ENCODE measurements at regions not wholly inside any gene's neighbourhood (a gene's known extent, or its start where the extent isn't known, plus 50 kb on each side); places are given as distances from the start of the nearest gene placed in this dataset.

- no peaks in the 10 kb centered on the region for H3K9me3 ChIP-seq
- TF ChIP-seq CTCF (IDR thresholded peaks at IDR 0.05) (no peak), POLR2A (IDR thresholded peaks at IDR 0.05) (no peak)
- no peak overlapping the region for H3K27ac ChIP-seq
- no peaks in the 10 kb centered on the region for H3K27me3 ChIP-seq
- H3K36me3 ChIP-seq (ENCODE audit: low read depth, missing control alignments), result no peaks in the 10 kb centered on the region
- DNase-seq, result no peak
- H3K4me3 ChIP-seq, result no peak overlapping the region
- 70 to 75% methylated on average over 4 of the region's 4 CpGs for WGBS, 2 donors
- no peaks in the 10 kb centered on the region for H3K4me1 ChIP-seq
- intact Hi-C loops (cut with DNase I; ENCODE audit: low total_unique reads), result no loop called here
Measured at GRCh38 chr16:6929868-6930267, 402.8 kb upstream of the RBFOX1 start.

- Histone ChIP-seq H3K36me3 (ENCODE audit: low read depth, missing control alignments) (no peaks in the 10 kb centered on the region), H3K4me1 (no peaks in the 10 kb centered on the region), H3K27me3 (no peaks in the 10 kb centered on the region), H3K4me3 (no peak overlapping the region), H3K27ac (no peak overlapping the region), H3K9me3 (no peaks in the 10 kb centered on the region)
- TF ChIP-seq CTCF (IDR thresholded peaks at IDR 0.05) (no peak), POLR2A (IDR thresholded peaks at IDR 0.05) (no peak)
- WGBS, 2 donors, result 45 to 52% methylated on average over 7 of the region's 7 CpGs
- no peak for DNase-seq
- intact Hi-C loops (cut with DNase I; ENCODE audit: low total_unique reads), result no loop called here
Measured at GRCh38 chr16:6926762-6927161, 405.9 kb upstream of the RBFOX1 start.

- Histone ChIP-seq H3K36me3 (ENCODE audit: low read depth, missing control alignments) (no peaks in the 10 kb centered on the region), H3K4me1 (no peaks in the 10 kb centered on the region), H3K27me3 (no peaks in the 10 kb centered on the region), H3K27ac (no peak overlapping the region), H3K9me3 (no peaks in the 10 kb centered on the region), H3K4me3 (no peak overlapping the region)
- DNase-seq, result no peak
- TF ChIP-seq CTCF (IDR thresholded peaks at IDR 0.05), result no peak
- no peak for TF ChIP-seq POLR2A (IDR thresholded peaks at IDR 0.05)
- intact Hi-C loops (cut with DNase I; ENCODE audit: low total_unique reads), result no loop called here
- WGBS, 2 donors, result 43 to 66% methylated on average over 6 of the region's 6 CpGs
Measured at GRCh38 chr16:6926341-6926740, 406.3 kb upstream of the RBFOX1 start.

- 83 to 92% methylated on average over 7 of the region's 7 CpGs for WGBS, 2 donors
- no peaks in the 10 kb centered on the region for H3K9me3 ChIP-seq
- TF ChIP-seq CTCF (IDR thresholded peaks at IDR 0.05) (no peak), POLR2A (IDR thresholded peaks at IDR 0.05) (no peak)
- no peaks in the 10 kb centered on the region for H3K4me1 ChIP-seq
- intact Hi-C loops (cut with DNase I; ENCODE audit: low total_unique reads), result no loop called here
- H3K27me3 ChIP-seq, result no peaks in the 10 kb centered on the region
- H3K27ac ChIP-seq, result no peak overlapping the region
- no peaks in the 10 kb centered on the region for H3K36me3 ChIP-seq (ENCODE audit: low read depth, missing control alignments)
- H3K4me3 ChIP-seq, result no peak overlapping the region
- no peak for DNase-seq
Measured at GRCh38 chr16:6918646-6919045, 414.0 kb upstream of the RBFOX1 start.

GRCh38 chr16:6916946-6917345 lies 415.7 kb upstream of the RBFOX1 start:
- TF ChIP-seq POLR2A (IDR thresholded peaks at IDR 0.05), result no peak
- TF ChIP-seq CTCF (IDR thresholded peaks at IDR 0.05), result no peak
- H3K4me3 ChIP-seq, result no peak overlapping the region
- no peak overlapping the region for H3K27ac ChIP-seq
- H3K27me3 ChIP-seq, result no peaks in the 10 kb centered on the region
- H3K36me3 ChIP-seq (ENCODE audit: low read depth, missing control alignments), result no peaks in the 10 kb centered on the region
- DNase-seq, result no peak
- intact Hi-C loops (cut with DNase I; ENCODE audit: low total_unique reads), result no loop called here
- no peaks in the 10 kb centered on the region for H3K9me3 ChIP-seq
- WGBS, 2 donors, result 91 to 93% methylated on average over 2 of the region's 2 CpGs
- no peaks in the 10 kb centered on the region for H3K4me1 ChIP-seq
